Fibroblast of lung (primary cell): ENCODE measurements at regions not wholly inside any gene's neighbourhood (a gene's known extent, or its start where the extent isn't known, plus 50 kb on each side); places are given as distances from the start of the nearest gene placed in this dataset.
"Not testable (repeated sequence)": the region's sequence is repeated elsewhere in the genome, so short reads cannot be mapped to it uniquely, and the experiment has no call there.

Experiments
- DNase-seq, 2 donors: peaks; one replicate each; pipeline versions ENCODE4 v3.0.0 to v3.0.0-alpha.2; 2010; ENCODE audit warnings: low read depth in 2 of 2
- H2AFZ ChIP-seq: 2 replicates; pipeline ENCODE4 v1.5.1; 2012; ENCODE audit warnings: low read length, control low read depth, inconsistent platforms
- H3K27ac ChIP-seq: 2 replicates; pipeline ENCODE4 v1.5.1; 2011; ENCODE audit warnings: low read length, control low read depth; ENCODE audit not compliant: insufficient read depth
- H3K27me3 ChIP-seq: 2 replicates; pipeline ENCODE4 v1.5.1; 2011; ENCODE audit warnings: mild to moderate bottlenecking, low read length; ENCODE audit not compliant: control insufficient read depth, insufficient read depth
- H3K36me3 ChIP-seq: 2 replicates; pipeline ENCODE4 v1.5.1; 2011; ENCODE audit warnings: low read length; ENCODE audit not compliant: control insufficient read depth, insufficient read depth
- H3K4me1 ChIP-seq: 2 replicates; pipeline ENCODE4 v1.5.1; 2011; ENCODE audit warnings: low read length; ENCODE audit not compliant: control insufficient read depth, insufficient read depth; ENCODE audit errors: extremely low read depth
- H3K4me2 ChIP-seq: 2 replicates; pipeline ENCODE4 v1.5.1; 2011; ENCODE audit warnings: low read length, control low read depth; ENCODE audit not compliant: insufficient read depth; ENCODE audit errors: extremely low read depth
- H3K4me3 ChIP-seq, 4 experiments: fragments of 200-600 bp in 1 of 4; sonication (generic) in 1 of 4; replicated peaks in 1 of 4; 2 replicates each; pipeline ENCODE4 v1.5.1; 2011 to 2016; ENCODE audit warnings: low read length in 4 of 4, low read depth in 3 of 4, mild to moderate bottlenecking in 3 of 4, control low read depth in 2 of 4, inconsistent platforms in 1 of 4, mixed read lengths in 1 of 4; ENCODE audit not compliant: insufficient read depth in 1 of 4; ENCODE audit errors: control extremely low read depth in 1 of 4
- H3K79me2 ChIP-seq: 2 replicates; pipeline ENCODE4 v1.5.1; 2012; ENCODE audit warnings: mild to moderate bottlenecking, low read length, inconsistent platforms; ENCODE audit not compliant: control insufficient read depth, insufficient read depth
- H3K9ac ChIP-seq: 2 replicates; pipeline ENCODE4 v1.5.1; 2011; ENCODE audit warnings: mild to moderate bottlenecking, low read length, control low read depth; ENCODE audit not compliant: insufficient read depth
- H3K9me3 ChIP-seq: 2 replicates; pipeline ENCODE4 v1.5.1; 2012; ENCODE audit warnings: low read depth, low read length; ENCODE audit not compliant: control insufficient read depth, insufficient read depth
- H4K20me1 ChIP-seq: 2 replicates; pipeline ENCODE4 v1.5.1; 2011; ENCODE audit warnings: low read length; ENCODE audit not compliant: control insufficient read depth, insufficient read depth; ENCODE audit errors: extremely low read depth
- CTCF ChIP-seq, 2 donors: IDR thresholded peaks in 1 of 2; conservative IDR thresholded peaks in 1 of 2; 1 replicate in 1 of 2; 2 replicates in 1 of 2; pipeline ENCODE4 v1.5.1; 2011 to 2012; ENCODE audit warnings: low read length in 2 of 2, control low read depth in 1 of 2, inconsistent platforms in 1 of 2, low read depth in 1 of 2, mild to moderate bottlenecking in 1 of 2
- EZH2 ChIP-seq: IDR thresholded peaks from 2 replicates; pipeline ENCODE4 v1.5.1; 2012; ENCODE audit warnings: low read length, control low read depth, mild to moderate bottlenecking; ENCODE audit errors: missing control alignments

GRCh38 chr4:26062215-26062614 lies 148.2 kb downstream of the SMIM20 start:
- no peaks in the 10 kb centered on the region for H3K27me3 ChIP-seq
- no peaks in the 10 kb centered on the region for H4K20me1 ChIP-seq
- H3K79me2 ChIP-seq = no peaks in the 10 kb centered on the region
- H3K4me1 ChIP-seq = peaks cover 4% of the 10 kb centered on the region
- H3K4me2 ChIP-seq = no peak overlapping the region
- peak; percentile 51 to 72 for DNase-seq
- H3K27ac ChIP-seq = no peak overlapping the region
- no peaks in the 10 kb centered on the region for H3K36me3 ChIP-seq
- no peak overlapping the region for H2AFZ ChIP-seq
- TF ChIP-seq CTCF (conservative IDR thresholded peaks at IDR 0.05 in 1 of 2, IDR thresholded peaks at IDR 0.05 in 1 of 2; ENCODE audit: low read depth in 1 of 2, low read length in 2 of 2) (no peak), EZH2 (no peak)
- no peaks in the 10 kb centered on the region for H3K9me3 ChIP-seq
- H3K9ac ChIP-seq = no peak overlapping the region
- H3K4me3 ChIP-seq = no peak overlapping the region

GRCh38 chr4:26064009-26064408 lies 150.0 kb downstream of the SMIM20 start:
- not testable (repeated sequence) for H3K9ac ChIP-seq, H4K20me1 ChIP-seq, H2AFZ ChIP-seq, H3K36me3 ChIP-seq, DNase-seq, H3K79me2 ChIP-seq, H3K4me2 ChIP-seq, H3K27me3 ChIP-seq, H3K4me3 ChIP-seq, H3K4me1 ChIP-seq, H3K9me3 ChIP-seq, H3K27ac ChIP-seq

GRCh38 chr4:26065833-26066232 lies 151.8 kb downstream of the SMIM20 start:
- no peaks in the 10 kb centered on the region for H3K27me3 ChIP-seq
- peaks cover 4% of the 10 kb centered on the region for H3K4me1 ChIP-seq
- H3K4me2 ChIP-seq = no peak overlapping the region
- peak in 1 of 2 donors; percentile 39 for DNase-seq
- H2AFZ ChIP-seq = no peak overlapping the region
- H3K79me2 ChIP-seq = no peaks in the 10 kb centered on the region
- no peaks in the 10 kb centered on the region for H4K20me1 ChIP-seq
- H3K27ac ChIP-seq = no peak overlapping the region
- TF ChIP-seq CTCF (conservative IDR thresholded peaks at IDR 0.05 in 1 of 2, IDR thresholded peaks at IDR 0.05 in 1 of 2; ENCODE audit: low read depth in 1 of 2, low read length in 2 of 2) = no peak
- no peak for TF ChIP-seq EZH2
- no peak overlapping the region for H3K9ac ChIP-seq
- H3K36me3 ChIP-seq = no peaks in the 10 kb centered on the region
- H3K9me3 ChIP-seq = no peaks in the 10 kb centered on the region
- no peak overlapping the region for H3K4me3 ChIP-seq
